ENCODE measurements at regions not wholly inside any gene's neighbourhood (a gene's known extent, or its start where the extent isn't known, plus 50 kb on each side); places are given as distances from the start of the nearest gene placed in this dataset.

DNA sequence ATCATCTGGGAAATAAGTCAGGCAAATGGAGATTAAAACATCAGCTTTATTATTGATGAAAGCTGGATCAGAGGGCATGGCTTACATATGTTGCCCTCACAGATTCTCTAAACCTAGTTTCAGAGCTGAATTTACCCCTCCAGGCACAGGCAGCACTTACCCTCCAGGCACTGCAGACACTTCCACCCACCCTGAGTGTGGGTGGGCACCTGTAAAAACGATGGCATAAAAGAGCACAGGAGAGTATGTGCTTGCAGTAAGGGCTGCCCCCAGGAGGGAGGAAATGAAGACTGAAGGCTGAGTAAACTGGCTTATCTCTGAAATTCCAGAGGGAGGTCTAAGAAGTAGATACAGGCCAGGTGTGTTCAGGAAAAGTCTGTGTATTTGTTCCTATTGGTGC is 185.0 kb upstream of the HTR2A start:
- Histone ChIP-seq H3K9me3 (no peaks in the 10 kb centered on the region), H3K36me3 (no peaks in the 10 kb centered on the region), H3K27ac (no peak overlapping the region), H3K27me3 (peaks cover 0 to 18% (median 0%) of the 10 kb centered on the region in 4 donors), H3K4me3 (no peak overlapping the region), H3K4me1 (no peaks in the 10 kb centered on the region)
- DNase-seq, result no peak
- 13 to 17% methylated on average over 1 of the region's 1 CpG for WGBS, 2 donors
- no peak for TF ChIP-seq POLR2A (IDR thresholded peaks at IDR 0.05)
- TF ChIP-seq, protein P1, sequence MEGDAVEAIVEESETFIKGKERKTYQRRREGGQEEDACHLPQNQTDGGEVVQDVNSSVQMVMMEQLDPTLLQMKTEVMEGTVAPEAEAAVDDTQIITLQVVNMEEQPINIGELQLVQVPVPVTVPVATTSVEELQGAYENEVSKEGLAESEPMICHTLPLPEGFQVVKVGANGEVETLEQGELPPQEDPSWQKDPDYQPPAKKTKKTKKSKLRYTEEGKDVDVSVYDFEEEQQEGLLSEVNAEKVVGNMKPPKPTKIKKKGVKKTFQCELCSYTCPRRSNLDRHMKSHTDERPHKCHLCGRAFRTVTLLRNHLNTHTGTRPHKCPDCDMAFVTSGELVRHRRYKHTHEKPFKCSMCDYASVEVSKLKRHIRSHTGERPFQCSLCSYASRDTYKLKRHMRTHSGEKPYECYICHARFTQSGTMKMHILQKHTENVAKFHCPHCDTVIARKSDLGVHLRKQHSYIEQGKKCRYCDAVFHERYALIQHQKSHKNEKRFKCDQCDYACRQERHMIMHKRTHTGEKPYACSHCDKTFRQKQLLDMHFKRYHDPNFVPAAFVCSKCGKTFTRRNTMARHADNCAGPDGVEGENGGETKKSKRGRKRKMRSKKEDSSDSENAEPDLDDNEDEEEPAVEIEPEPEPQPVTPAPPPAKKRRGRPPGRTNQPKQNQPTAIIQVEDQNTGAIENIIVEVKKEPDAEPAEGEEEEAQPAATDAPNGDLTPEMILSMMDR (IDR thresholded peaks at IDR 0.05), result no peak
- intact Hi-C loops (cut with DNase I), result no loop called here

DNA sequence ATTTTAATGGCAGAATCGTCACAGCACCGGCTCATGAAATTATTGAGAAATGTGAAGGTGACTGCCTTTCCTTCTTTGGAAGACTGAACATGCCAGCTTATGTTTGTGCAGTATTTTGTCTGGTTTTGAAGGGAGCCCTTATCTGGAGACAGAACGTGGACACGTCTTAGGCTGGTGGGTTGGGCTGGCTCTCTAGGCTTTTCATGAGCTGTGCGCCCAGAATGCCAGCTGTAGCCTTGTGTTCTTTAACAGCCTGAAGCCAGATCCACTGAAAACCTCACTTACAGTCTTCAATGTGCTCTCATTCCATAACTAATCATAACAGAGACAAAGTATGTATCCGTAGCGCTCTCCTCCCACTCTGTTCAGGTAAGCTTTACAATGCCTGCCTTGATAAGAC is 184.4 kb upstream of the HTR2A start:
- no peaks in the 10 kb centered on the region for H3K36me3 ChIP-seq
- intact Hi-C loops (cut with DNase I), result no loop called here
- H3K9me3 ChIP-seq, result no peaks in the 10 kb centered on the region
- TF ChIP-seq, protein P1 (IDR thresholded peaks at IDR 0.05), result no peak
- TF ChIP-seq POLR2A (IDR thresholded peaks at IDR 0.05), result no peak
- DNase-seq, result no peak
- no peak overlapping the region for H3K4me3 ChIP-seq
- peaks cover 0 to 18% (median 0%) of the 10 kb centered on the region in 4 donors for H3K27me3 ChIP-seq
- H3K27ac ChIP-seq, result no peak overlapping the region
- WGBS, 2 donors, result 68 to 78% methylated on average over 7 of the region's 7 CpGs
- H3K4me1 ChIP-seq, result no peaks in the 10 kb centered on the region

DNA sequence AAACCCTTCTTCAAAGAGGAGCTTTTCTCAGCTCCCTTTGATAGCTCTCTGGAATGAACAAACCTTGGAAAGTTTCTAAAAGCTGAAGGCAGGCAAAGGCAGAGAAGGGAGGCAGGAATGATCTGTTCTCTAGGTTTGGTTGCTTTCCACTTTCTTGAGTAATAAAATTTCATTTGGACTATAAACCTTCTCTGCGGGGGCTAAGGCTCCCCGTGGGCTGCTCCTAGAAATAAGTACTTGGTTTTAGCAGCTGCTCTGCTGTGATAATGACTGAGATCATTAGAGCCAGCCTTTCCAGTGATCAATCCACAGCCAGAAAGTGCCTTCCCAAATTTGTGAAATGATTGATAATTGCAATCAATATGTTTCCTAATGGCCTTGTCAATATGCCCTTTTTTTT is 183.8 kb upstream of the HTR2A start:
- Histone ChIP-seq H3K27ac (no peak overlapping the region), H3K36me3 (no peaks in the 10 kb centered on the region), H3K27me3 (peaks cover 0 to 19% (median 0%) of the 10 kb centered on the region in 4 donors), H3K9me3 (no peaks in the 10 kb centered on the region), H3K4me3 (no peak overlapping the region), H3K4me1 (no peaks in the 10 kb centered on the region)
- no peak for DNase-seq
- WGBS, 2 donors, result 73 to 76% methylated on average over 2 of the region's 2 CpGs
- intact Hi-C loops (cut with DNase I), result no loop called here
- TF ChIP-seq POLR2A (IDR thresholded peaks at IDR 0.05), result no peak
- TF ChIP-seq, protein P1 (IDR thresholded peaks at IDR 0.05), result no peak

- H3K36me3 ChIP-seq, result no peaks in the 10 kb centered on the region
- TF ChIP-seq, protein P1 (IDR thresholded peaks at IDR 0.05), result no peak
- TF ChIP-seq POLR2A (IDR thresholded peaks at IDR 0.05), result no peak
- 39 to 64% methylated on average over 2 of the region's 2 CpGs for WGBS, 2 donors
- H3K27me3 ChIP-seq, result peaks cover 0 to 28% (median 0%) of the 10 kb centered on the region in 4 donors
- H3K9me3 ChIP-seq, result peaks cover 0 to 19% (median 16%) of the 10 kb centered on the region in 3 donors
- DNase-seq, result no peak
- no peak overlapping the region for H3K27ac ChIP-seq
- H3K4me3 ChIP-seq, result no peak overlapping the region
- no peaks in the 10 kb centered on the region for H3K4me1 ChIP-seq
- intact Hi-C loops (cut with DNase I), result no loop called here
Measured at GRCh38 chr13:47076500-47076899, 179.6 kb upstream of the HTR2A start.

GRCh38 chr13:47069133-47069532 is 172.3 kb upstream of the HTR2A start:
- WGBS, 2 donors, result 25 to 30% methylated on average over 3 of the region's 3 CpGs
- intact Hi-C loops (cut with DNase I), result no loop called here
- peaks cover 0 to 9% (median 8%) of the 10 kb centered on the region in 3 donors for H3K9me3 ChIP-seq
- H3K27me3 ChIP-seq, result peaks cover 0 to 40% (median 2%) of the 10 kb centered on the region in 4 donors
- no peak overlapping the region for H3K4me3 ChIP-seq
- no peaks in the 10 kb centered on the region for H3K36me3 ChIP-seq
- peaks cover 0 to 8% (median 0%) of the 10 kb centered on the region in 3 donors for H3K4me1 ChIP-seq
- no peak for DNase-seq
- TF ChIP-seq POLR2A (IDR thresholded peaks at IDR 0.05), result no peak
- TF ChIP-seq, protein P1 (IDR thresholded peaks at IDR 0.05), result no peak
- H3K27ac ChIP-seq, result no peak overlapping the region
